ENCODE measurements at regions not wholly inside any gene's neighbourhood (a gene's known extent, or its start where the extent isn't known, plus 50 kb on each side); places are given as distances from the start of the nearest gene placed in this dataset.

- DNase-seq (ENCODE audit: low read depth in 2 of 2, low spot score in 1 of 2) = no peak
Observed at GRCh38 chr21:27129215-27129614, 162.3 kb upstream of the ADAMTS5 start.

GRCh38 chr21:27126140-27126539 is 159.3 kb upstream of the ADAMTS5 start:
- no peak for DNase-seq (ENCODE audit: low read depth in 2 of 2, low spot score in 1 of 2)

GRCh38 chr21:27122686-27123085 is 155.8 kb upstream of the ADAMTS5 start:
- DNase-seq (ENCODE audit: low read depth in 2 of 2, low spot score in 1 of 2) = no peak

GRCh38 chr21:27114111-27114510 is 147.2 kb upstream of the ADAMTS5 start:
- DNase-seq (ENCODE audit: low read depth in 2 of 2, low spot score in 1 of 2) = no peak

- no peak for DNase-seq (ENCODE audit: low read depth in 2 of 2, low spot score in 1 of 2)
Observed at GRCh38 chr21:27112186-27112585, 145.3 kb upstream of the ADAMTS5 start.

- DNase-seq (ENCODE audit: low read depth in 2 of 2, low spot score in 1 of 2) = no peak
Observed at GRCh38 chr21:27110956-27111355, 144.1 kb upstream of the ADAMTS5 start.

GRCh38 chr21:27108701-27109100 is 141.8 kb upstream of the ADAMTS5 start:
- no peak for DNase-seq (ENCODE audit: low read depth in 2 of 2, low spot score in 1 of 2)

GRCh38 chr21:27108228-27108627 is 141.3 kb upstream of the ADAMTS5 start:
- DNase-seq (ENCODE audit: low read depth in 2 of 2, low spot score in 1 of 2) = no peak

- no peak for DNase-seq (ENCODE audit: low read depth in 2 of 2, low spot score in 1 of 2)
Observed at GRCh38 chr21:27104846-27105431, 138.1 kb upstream of the ADAMTS5 start.

- no peak for DNase-seq (ENCODE audit: low read depth in 2 of 2, low spot score in 1 of 2)
Observed at GRCh38 chr21:27103768-27104167, 136.9 kb upstream of the ADAMTS5 start.

GRCh38 chr21:27101523-27101922 is 134.6 kb upstream of the ADAMTS5 start:
- DNase-seq (ENCODE audit: low read depth in 2 of 2, low spot score in 1 of 2) = no peak

- DNase-seq (ENCODE audit: low read depth in 2 of 2, low spot score in 1 of 2) = no peak
Observed at GRCh38 chr21:27094184-27094948, 127.5 kb upstream of the ADAMTS5 start.

GRCh38 chr21:27086630-27087029 is 119.7 kb upstream of the ADAMTS5 start:
- DNase-seq (ENCODE audit: low read depth in 2 of 2, low spot score in 1 of 2) = no peak

- DNase-seq (ENCODE audit: low read depth in 2 of 2, low spot score in 1 of 2) = no peak
Observed at GRCh38 chr21:27086186-27086585, 119.3 kb upstream of the ADAMTS5 start.

- no peak for DNase-seq (ENCODE audit: low read depth in 2 of 2, low spot score in 1 of 2)
Observed at GRCh38 chr21:27085387-27085786, 118.5 kb upstream of the ADAMTS5 start.

- no peak for DNase-seq (ENCODE audit: low read depth in 2 of 2, low spot score in 1 of 2)
Observed at GRCh38 chr21:27083144-27083543, 116.3 kb upstream of the ADAMTS5 start.

- DNase-seq (ENCODE audit: low read depth in 2 of 2, low spot score in 1 of 2) = no peak
Observed at GRCh38 chr21:27082431-27083010, 115.6 kb upstream of the ADAMTS5 start.

- no peak for DNase-seq (ENCODE audit: low read depth in 2 of 2, low spot score in 1 of 2)
Observed at GRCh38 chr21:27079636-27080240, 112.8 kb upstream of the ADAMTS5 start.

- DNase-seq (ENCODE audit: low read depth in 2 of 2, low spot score in 1 of 2) = no peak
Observed at GRCh38 chr21:27078915-27079314, 112.0 kb upstream of the ADAMTS5 start.

GRCh38 chr21:27077501-27077900 is 110.6 kb upstream of the ADAMTS5 start:
- no peak for DNase-seq (ENCODE audit: low read depth in 2 of 2, low spot score in 1 of 2)

- DNase-seq (ENCODE audit: low read depth in 2 of 2, low spot score in 1 of 2) = no peak
Observed at GRCh38 chr21:27076025-27076424, 109.1 kb upstream of the ADAMTS5 start.
